ENCODE measurements at regions not wholly inside any gene's neighbourhood (a gene's known extent, or its start where the extent isn't known, plus 50 kb on each side); places are given as distances from the start of the nearest gene placed in this dataset.

- POLR2A ChIA-PET = interaction anchor here (0.6 kb wide), 2 partner anchors 21 to 39 kb away, joined by 4 to 5 read pairs; no protein-coding TSS in a partner anchor
- DNase-seq (ENCODE audit: low read depth in 1 of 2, low spot score in 1 of 2) (no peak), FAIRE-seq (peak; percentile 32), ATAC-seq (no peak)
- Histone ChIP-seq H3K4me1 (no peaks in the 10 kb centered on the region), H3K27ac (no peak overlapping the region), H3K4me2 (no peak overlapping the region), H3K4me3 (no peak overlapping the region), H3K9me3 (no peaks in the 10 kb centered on the region)
- CTCF ChIA-PET = no interaction called here
- WGBS (ENCODE audit: missing lambda C conversion rate) = 80% methylated on average over 1 of the region's 1 CpG
- no peak for TF ChIP-seq ZNF302 (CRISPR knock-in tag; IDR thresholded peaks at IDR 0.05)
- TF ChIP-seq PBX3 (IDR thresholded peaks at IDR 0.05) = no peak
- TF ChIP-seq MAZ (IDR thresholded peaks at IDR 0.05; ENCODE audit: borderline replicate concordance, low read depth, low read length) = no peak
- no peak for TF ChIP-seq CHD4 (IDR thresholded peaks at IDR 0.05; ENCODE audit: borderline replicate concordance)
- no peak for TF ChIP-seq RARB (CRISPR knock-in tag; IDR thresholded peaks at IDR 0.05)
- no peak for TF ChIP-seq ZC3H11A (IDR thresholded peaks at IDR 0.05)
- no peak for TF ChIP-seq ZSCAN20 (CRISPR knock-in tag; IDR thresholded peaks at IDR 0.05)
- no peak for TF ChIP-seq RCOR1 (IDR thresholded peaks at IDR 0.05; ENCODE audit: low read depth, low read length)
- TF ChIP-seq, protein P1, sequence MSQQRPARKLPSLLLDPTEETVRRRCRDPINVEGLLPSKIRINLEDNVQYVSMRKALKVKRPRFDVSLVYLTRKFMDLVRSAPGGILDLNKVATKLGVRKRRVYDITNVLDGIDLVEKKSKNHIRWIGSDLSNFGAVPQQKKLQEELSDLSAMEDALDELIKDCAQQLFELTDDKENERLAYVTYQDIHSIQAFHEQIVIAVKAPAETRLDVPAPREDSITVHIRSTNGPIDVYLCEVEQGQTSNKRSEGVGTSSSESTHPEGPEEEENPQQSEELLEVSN (IDR thresholded peaks at IDR 0.05; ENCODE audit: borderline replicate concordance, low read depth) = no peak
- no peak for TF ChIP-seq RAD21 (conservative IDR thresholded peaks at IDR 0.05 in 1 of 2, IDR thresholded peaks at IDR 0.05 in 1 of 2)
Observed at GRCh38 chr17:63075969-63076368, 109.9 kb downstream of the TANC2 start.

DNA sequence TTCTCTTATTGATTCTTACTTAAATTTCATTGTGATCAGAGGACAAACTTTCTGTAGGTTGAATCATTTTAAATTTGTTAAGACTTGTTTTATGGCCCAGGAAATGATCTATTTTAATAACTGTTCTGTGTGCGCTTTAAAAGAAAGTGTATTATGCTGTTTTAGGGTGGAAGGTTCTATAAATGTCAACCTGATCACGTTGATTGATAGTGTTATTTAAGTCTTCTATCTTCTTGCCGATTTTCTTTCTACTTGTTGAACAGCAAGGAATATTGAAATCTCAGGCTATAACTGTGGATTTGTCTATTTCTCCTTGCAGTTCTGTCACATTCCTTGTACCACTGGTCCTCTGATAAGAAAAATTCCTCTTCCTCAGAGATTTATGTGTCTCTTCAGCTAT lies 112.7 kb downstream of the TANC2 start:
- H3K9me3 ChIP-seq = no peaks in the 10 kb centered on the region
- DNase-seq (ENCODE audit: low read depth in 1 of 2, low spot score in 1 of 2) (no peak), FAIRE-seq (peak; percentile 93), ATAC-seq (no peak)
- ChIA-PET POLR2A (no interaction called here), CTCF (no interaction called here)
- WGBS (ENCODE audit: missing lambda C conversion rate) = 86% methylated on average over 3 of the region's 3 CpGs
- no peak for TF ChIP-seq FOXS1 (CRISPR knock-in tag; IDR thresholded peaks at IDR 0.05)
- TF ChIP-seq, protein P2, sequence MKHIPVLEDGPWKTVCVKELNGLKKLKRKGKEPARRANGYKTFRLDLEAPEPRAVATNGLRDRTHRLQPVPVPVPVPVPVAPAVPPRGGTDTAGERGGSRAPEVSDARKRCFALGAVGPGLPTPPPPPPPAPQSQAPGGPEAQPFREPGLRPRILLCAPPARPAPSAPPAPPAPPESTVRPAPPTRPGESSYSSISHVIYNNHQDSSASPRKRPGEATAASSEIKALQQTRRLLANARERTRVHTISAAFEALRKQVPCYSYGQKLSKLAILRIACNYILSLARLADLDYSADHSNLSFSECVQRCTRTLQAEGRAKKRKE (CRISPR knock-in tag; IDR thresholded peaks at IDR 0.05; ENCODE audit: low read depth) = no peak
- no peak for TF ChIP-seq ZFP36 (IDR thresholded peaks at IDR 0.05; ENCODE audit: borderline replicate concordance, partially characterized antibody)
- no peak for TF ChIP-seq NR3C1 (IDR thresholded peaks at IDR 0.05)
- TF ChIP-seq HOXB13 (CRISPR knock-in tag; IDR thresholded peaks at IDR 0.05; ENCODE audit: low read depth) = no peak
- no peak for TF ChIP-seq PHF8 (IDR thresholded peaks at IDR 0.05; ENCODE audit: borderline replicate concordance, low read depth)
- no peak for TF ChIP-seq RARB (CRISPR knock-in tag; IDR thresholded peaks at IDR 0.05)
- no peak for TF ChIP-seq NPAS2 (CRISPR knock-in tag; IDR thresholded peaks at IDR 0.05; ENCODE audit: borderline replicate concordance)
- no peak overlapping the region for H3K4me2 ChIP-seq
- no peak overlapping the region for H3K4me3 ChIP-seq
- H3K27ac ChIP-seq = no peak overlapping the region
- H3K4me1 ChIP-seq = no peaks in the 10 kb centered on the region

GRCh38 chr17:63082273-63082861 lies 116.3 kb downstream of the TANC2 start:
- H3K4me3 ChIP-seq = no peak overlapping the region
- FAIRE-seq = peak; percentile 86
- DNase-seq (ENCODE audit: low read depth in 1 of 2, low spot score in 1 of 2) = peak in 1 of 2 experiments; percentile 26
- TF ChIP-seq RAD21 (conservative IDR thresholded peaks at IDR 0.05 in 1 of 2, IDR thresholded peaks at IDR 0.05 in 1 of 2) = peak; percentile 62 to 63
- TF ChIP-seq ZC3H11A (IDR thresholded peaks at IDR 0.05) = no peak
- peak; percentile 63 for TF ChIP-seq SMC3 (IDR thresholded peaks at IDR 0.05)
- TF ChIP-seq CHD4 (IDR thresholded peaks at IDR 0.05; ENCODE audit: borderline replicate concordance) = no peak
- TF ChIP-seq, protein P3, sequence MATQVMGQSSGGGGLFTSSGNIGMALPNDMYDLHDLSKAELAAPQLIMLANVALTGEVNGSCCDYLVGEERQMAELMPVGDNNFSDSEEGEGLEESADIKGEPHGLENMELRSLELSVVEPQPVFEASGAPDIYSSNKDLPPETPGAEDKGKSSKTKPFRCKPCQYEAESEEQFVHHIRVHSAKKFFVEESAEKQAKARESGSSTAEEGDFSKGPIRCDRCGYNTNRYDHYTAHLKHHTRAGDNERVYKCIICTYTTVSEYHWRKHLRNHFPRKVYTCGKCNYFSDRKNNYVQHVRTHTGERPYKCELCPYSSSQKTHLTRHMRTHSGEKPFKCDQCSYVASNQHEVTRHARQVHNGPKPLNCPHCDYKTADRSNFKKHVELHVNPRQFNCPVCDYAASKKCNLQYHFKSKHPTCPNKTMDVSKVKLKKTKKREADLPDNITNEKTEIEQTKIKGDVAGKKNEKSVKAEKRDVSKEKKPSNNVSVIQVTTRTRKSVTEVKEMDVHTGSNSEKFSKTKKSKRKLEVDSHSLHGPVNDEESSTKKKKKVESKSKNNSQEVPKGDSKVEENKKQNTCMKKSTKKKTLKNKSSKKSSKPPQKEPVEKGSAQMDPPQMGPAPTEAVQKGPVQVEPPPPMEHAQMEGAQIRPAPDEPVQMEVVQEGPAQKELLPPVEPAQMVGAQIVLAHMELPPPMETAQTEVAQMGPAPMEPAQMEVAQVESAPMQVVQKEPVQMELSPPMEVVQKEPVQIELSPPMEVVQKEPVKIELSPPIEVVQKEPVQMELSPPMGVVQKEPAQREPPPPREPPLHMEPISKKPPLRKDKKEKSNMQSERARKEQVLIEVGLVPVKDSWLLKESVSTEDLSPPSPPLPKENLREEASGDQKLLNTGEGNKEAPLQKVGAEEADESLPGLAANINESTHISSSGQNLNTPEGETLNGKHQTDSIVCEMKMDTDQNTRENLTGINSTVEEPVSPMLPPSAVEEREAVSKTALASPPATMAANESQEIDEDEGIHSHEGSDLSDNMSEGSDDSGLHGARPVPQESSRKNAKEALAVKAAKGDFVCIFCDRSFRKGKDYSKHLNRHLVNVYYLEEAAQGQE (IDR thresholded peaks at IDR 0.05) = no peak
- TF ChIP-seq, protein P4, sequence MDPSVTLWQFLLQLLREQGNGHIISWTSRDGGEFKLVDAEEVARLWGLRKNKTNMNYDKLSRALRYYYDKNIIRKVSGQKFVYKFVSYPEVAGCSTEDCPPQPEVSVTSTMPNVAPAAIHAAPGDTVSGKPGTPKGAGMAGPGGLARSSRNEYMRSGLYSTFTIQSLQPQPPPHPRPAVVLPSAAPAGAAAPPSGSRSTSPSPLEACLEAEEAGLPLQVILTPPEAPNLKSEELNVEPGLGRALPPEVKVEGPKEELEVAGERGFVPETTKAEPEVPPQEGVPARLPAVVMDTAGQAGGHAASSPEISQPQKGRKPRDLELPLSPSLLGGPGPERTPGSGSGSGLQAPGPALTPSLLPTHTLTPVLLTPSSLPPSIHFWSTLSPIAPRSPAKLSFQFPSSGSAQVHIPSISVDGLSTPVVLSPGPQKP (IDR thresholded peaks at IDR 0.05; ENCODE audit: low read depth, low read length) = no peak
- TF ChIP-seq, protein P5, sequence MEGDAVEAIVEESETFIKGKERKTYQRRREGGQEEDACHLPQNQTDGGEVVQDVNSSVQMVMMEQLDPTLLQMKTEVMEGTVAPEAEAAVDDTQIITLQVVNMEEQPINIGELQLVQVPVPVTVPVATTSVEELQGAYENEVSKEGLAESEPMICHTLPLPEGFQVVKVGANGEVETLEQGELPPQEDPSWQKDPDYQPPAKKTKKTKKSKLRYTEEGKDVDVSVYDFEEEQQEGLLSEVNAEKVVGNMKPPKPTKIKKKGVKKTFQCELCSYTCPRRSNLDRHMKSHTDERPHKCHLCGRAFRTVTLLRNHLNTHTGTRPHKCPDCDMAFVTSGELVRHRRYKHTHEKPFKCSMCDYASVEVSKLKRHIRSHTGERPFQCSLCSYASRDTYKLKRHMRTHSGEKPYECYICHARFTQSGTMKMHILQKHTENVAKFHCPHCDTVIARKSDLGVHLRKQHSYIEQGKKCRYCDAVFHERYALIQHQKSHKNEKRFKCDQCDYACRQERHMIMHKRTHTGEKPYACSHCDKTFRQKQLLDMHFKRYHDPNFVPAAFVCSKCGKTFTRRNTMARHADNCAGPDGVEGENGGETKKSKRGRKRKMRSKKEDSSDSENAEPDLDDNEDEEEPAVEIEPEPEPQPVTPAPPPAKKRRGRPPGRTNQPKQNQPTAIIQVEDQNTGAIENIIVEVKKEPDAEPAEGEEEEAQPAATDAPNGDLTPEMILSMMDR (IDR thresholded peaks at IDR 0.05) = peak; percentile 64
- TF ChIP-seq RFX5 (IDR thresholded peaks at IDR 0.05) = no peak
- ChIA-PET CTCF (interaction anchor here (0.6 to 3.2 kb wide), 15 partner anchors 9 to 1216 kb away, joined by 3 to 18 read pairs (median 4); no protein-coding TSS in a partner anchor), POLR2A (no interaction called here)
- no peak overlapping the region for H3K27ac ChIP-seq
- ATAC-seq = peak; percentile 28 to 55; a peak in 3 of 6 replicates
- no peak overlapping the region for H3K4me2 ChIP-seq
- no peaks in the 10 kb centered on the region for H3K4me1 ChIP-seq
- H3K9me3 ChIP-seq = no peaks in the 10 kb centered on the region
- 88% methylated on average over 2 of the region's 2 CpGs for WGBS (ENCODE audit: missing lambda C conversion rate)

All from A549 (cell line).